NB4 (cell line): ENCODE measurements at regions not wholly inside any gene's neighbourhood (a gene's known extent, or its start where the extent isn't known, plus 50 kb on each side); places are given as distances from the start of the nearest gene placed in this dataset.

ENCODE experiments used
- DNase-seq: peaks from one replicate; pipeline ENCODE4 v3.0.0; 2010; ENCODE audit warnings: low read depth
- H3K4me3 ChIP-seq: one replicate; pipeline ENCODE4 v1.5.1; 2011; ENCODE audit warnings: mild to moderate bottlenecking, low read depth, low read length, moderate library complexity
- MYC ChIP-seq: IDR thresholded peaks from 2 replicates; pipeline ENCODE4 v1.6.1; 2011; ENCODE audit warnings: low read depth, low read length
- POLR2A ChIP-seq: IDR thresholded peaks from 2 replicates; pipeline ENCODE4 v1.6.1; 2011; ENCODE audit warnings: mild to moderate bottlenecking; ENCODE audit not compliant: insufficient read length; ENCODE audit errors: extremely low read depth
- TF ChIP-seq, protein P1 (sequence below): IDR thresholded peaks from 2 replicates; pipeline ENCODE4 v1.6.1; 2011; ENCODE audit warnings: low read depth, low read length
- TF ChIP-seq, protein P2 (sequence below): IDR thresholded peaks from one replicate; pipeline ENCODE4 v1.5.1; 2012; ENCODE audit warnings: low read depth, low read length

DNA sequence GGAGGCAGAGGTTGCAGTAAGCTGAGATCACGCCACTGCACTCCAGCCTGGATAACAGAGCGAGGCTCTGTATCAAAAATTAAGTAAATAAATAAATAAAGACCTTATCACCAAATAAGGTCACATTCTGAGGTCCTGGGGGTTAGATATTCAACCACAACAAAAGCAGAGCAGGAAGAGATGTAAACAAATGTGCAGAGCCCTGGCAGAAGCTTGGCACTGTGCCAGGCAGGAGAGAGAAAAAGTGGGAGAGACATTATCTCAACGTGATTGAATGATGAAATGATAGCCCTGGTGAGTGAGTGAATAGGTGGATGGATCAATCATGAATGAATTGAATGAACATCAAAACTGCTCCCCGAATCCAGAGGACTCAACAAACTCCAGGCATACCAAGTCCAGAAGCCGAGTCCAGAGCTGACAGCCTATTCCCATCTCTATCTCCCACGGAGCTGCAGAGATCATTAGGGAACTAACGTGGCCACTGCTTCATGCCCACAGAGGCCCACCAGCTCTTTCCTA is 150.7 kb downstream of the TOMM20 start:
- H3K4me3 ChIP-seq, result no peak overlapping the region
- no peak for TF ChIP-seq POLR2A
- TF ChIP-seq, protein P1, sequence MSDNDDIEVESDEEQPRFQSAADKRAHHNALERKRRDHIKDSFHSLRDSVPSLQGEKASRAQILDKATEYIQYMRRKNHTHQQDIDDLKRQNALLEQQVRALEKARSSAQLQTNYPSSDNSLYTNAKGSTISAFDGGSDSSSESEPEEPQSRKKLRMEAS, result no peak
- no peak for TF ChIP-seq MYC
- TF ChIP-seq, protein P2, sequence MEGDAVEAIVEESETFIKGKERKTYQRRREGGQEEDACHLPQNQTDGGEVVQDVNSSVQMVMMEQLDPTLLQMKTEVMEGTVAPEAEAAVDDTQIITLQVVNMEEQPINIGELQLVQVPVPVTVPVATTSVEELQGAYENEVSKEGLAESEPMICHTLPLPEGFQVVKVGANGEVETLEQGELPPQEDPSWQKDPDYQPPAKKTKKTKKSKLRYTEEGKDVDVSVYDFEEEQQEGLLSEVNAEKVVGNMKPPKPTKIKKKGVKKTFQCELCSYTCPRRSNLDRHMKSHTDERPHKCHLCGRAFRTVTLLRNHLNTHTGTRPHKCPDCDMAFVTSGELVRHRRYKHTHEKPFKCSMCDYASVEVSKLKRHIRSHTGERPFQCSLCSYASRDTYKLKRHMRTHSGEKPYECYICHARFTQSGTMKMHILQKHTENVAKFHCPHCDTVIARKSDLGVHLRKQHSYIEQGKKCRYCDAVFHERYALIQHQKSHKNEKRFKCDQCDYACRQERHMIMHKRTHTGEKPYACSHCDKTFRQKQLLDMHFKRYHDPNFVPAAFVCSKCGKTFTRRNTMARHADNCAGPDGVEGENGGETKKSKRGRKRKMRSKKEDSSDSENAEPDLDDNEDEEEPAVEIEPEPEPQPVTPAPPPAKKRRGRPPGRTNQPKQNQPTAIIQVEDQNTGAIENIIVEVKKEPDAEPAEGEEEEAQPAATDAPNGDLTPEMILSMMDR, result no peak
- DNase-seq, result no peak

DNA sequence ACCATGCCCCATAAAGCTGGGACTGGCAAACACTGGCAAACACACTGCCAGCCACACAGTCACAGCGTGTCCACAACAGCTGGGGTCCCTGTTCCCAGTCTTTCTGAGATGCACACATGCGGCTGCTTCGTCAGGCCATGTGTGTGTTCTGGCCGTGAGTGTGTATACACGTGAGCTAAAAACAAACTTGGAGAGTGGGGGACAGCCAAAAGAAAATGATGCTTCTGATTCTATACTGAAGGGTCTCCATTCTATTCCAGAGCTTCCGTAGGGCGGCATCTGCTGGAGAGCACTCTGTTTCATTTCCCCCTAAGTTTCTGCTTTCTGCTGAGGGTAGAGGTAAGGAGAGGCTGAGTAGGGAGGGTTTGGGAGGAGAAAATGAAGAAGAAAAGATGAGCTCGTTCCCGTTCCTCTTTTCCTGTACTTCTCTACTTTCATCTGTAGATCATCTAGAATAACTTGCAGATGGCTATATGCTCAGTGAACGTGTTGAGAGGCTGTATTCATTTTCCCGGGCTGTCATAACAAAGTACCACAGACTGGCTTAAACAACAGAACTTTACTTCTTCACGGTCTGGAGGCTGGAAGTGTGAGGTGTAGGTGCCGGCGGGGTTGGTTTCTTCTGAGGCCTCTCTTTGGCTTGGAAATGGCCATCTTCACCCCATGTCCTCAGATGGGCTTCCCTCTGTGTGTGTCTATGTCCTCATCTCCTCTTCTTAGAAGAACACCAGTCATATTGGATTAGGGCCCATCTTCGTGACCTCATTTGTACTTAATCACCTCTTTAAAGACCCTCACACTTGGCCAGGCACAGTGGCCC is 151.6 kb downstream of the TOMM20 start:
- H3K4me3 ChIP-seq, result peak overlapping the region; percentile 21
- DNase-seq, result peak; percentile 50
- no peak for TF ChIP-seq MYC

DNA sequence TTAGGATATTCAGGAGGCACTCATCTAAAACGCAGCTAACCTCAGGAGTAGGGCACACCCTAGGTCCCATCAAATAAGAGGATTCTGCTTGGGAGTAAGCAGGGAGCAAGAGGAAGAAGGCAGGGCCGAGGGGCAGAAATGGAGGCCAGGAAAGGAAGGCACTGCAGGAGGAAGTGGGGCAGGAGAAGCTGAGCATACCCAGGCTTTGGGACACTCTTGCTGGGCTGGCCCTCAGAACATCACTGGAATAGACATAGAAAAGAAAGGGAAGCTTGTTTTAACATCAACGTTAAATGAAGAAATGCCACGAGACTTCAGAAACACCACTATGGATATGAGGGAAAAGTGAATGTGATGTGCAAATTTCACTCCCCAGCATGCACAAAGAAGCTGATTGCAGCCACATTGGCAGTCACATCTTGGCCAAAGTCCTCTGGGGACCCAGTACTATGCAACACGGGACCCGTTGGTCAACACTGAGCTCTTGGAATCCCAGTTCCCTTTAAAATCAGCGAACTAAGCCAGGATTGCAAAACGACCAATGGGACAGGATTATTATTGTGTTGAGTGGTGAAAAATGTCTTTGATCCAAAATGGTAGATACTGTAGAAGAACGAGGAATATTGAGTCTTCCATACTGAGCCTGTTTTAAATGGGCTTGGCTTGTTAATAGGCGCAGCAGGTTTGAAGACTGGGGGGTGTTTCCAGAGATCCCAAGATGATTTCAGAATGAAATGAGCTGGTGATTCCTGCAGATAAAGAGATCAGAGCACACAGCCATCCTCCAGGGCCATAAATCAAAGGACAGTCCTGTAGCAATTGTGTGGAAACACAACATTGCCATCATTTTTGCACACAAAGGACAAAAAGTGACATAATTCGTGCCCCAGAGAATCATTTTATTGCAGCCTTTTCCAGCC is 152.4 kb downstream of the TOMM20 start:
- H3K4me3 ChIP-seq, result peak overlapping the region; percentile 33
- TF ChIP-seq, protein P1, result no peak
- TF ChIP-seq MYC (no peak), POLR2A (no peak)
- TF ChIP-seq, protein P2, result no peak
- no peak for DNase-seq

DNA sequence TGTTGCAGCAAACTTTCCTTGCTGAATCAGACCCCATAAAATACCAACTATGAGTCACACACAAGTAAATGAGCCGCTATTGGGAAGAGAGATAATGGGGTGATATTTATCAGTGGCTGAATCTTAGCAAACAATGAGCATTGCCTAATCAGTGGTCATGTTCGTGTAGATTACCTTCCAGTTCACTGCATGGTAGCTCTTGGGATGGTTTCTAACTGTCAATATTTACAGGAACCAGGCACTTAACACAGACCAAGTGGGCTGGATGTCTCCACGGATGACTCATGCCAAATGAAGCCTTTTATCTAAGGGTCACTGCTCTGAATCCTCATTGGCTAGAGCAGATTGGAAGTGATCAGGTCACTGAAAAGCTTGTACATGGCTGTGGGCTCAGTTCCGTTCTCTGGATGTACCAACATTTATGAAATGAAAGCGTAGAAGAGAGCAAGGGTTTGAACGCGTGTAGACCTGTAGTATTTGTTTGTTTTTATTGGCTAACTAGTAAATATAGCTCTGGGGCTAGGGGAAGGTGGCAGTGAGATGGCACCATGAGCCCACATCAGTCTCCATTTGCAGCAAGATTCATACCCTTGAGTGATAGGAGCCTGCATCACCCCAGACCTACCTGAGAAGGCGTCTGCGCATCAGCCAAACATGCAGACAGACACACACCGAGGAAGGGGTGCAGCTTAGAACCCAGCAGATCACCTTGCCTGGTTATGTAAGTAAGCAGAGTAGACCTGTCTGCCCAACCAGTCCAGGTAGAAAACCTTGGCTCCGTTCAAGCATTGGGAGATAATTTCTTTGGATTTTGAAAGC is 153.3 kb downstream of the TOMM20 start:
- peak; percentile 98 for DNase-seq

DNA sequence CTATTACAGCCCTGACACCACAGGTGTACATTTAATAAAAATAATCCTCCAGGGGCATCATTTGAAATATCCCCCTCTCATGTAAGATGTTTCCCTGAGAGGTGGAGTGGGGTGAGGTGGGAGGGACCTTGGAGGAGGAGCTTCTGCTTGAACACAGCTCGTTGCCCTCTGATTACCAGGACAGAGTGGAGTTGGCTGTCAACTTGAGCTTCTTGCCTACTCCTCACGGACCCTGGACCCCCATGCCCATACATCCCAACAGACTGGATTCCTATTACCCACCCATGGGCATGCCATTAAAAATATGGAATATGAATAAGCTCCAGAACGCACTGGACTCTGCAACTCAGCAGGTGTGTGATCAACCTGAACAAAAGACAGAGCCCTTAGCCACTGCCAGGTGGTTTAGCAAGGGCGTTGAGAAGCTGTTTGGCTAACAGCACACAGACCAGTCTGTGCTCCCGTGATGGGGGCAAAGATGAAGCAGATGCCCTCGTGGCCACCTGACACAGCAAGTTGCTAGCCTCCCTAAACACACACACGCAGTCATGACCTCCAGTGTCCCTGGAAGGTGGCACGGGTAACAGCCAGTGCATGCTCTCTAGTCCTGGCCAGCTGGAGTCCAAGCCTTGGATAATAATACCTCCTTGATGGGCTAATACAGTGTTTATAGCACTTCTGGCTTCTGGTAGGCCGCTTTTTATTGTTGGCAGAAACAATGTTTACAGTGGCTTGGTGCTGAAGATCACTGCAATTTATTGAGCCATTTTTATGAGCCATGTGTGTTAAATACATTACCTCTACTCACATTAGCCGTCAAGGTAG is 155.0 kb downstream of the TOMM20 start:
- no peak for TF ChIP-seq POLR2A
- TF ChIP-seq MYC, result no peak
- TF ChIP-seq, protein P1, result no peak
- TF ChIP-seq, protein P2, result no peak
- peak; percentile 49 for DNase-seq
- no peak overlapping the region for H3K4me3 ChIP-seq

More for the DNA sequence above, 153.3 kb downstream of the TOMM20 start:
- peak overlapping the region; percentile 33 for H3K4me3 ChIP-seq
- TF ChIP-seq, protein P2, result no peak
- TF ChIP-seq, protein P1, result peak; percentile 64
- TF ChIP-seq MYC (peak; percentile 66), POLR2A (peak; percentile 12)
